ENCODE measurements at regions not wholly inside any gene's neighbourhood (a gene's known extent, or its start where the extent isn't known, plus 50 kb on each side); places are given as distances from the start of the nearest gene placed in this dataset.

- Histone ChIP-seq H3K4me3 (no peak overlapping the region), H3K9me3 (no peaks in the 10 kb centered on the region), H3K36me3 (no peaks in the 10 kb centered on the region), H3K27me3 (no peaks in the 10 kb centered on the region)
- no peak for DNase-seq
These were observed 185.8 kb upstream of the RMST start for GRCh38 chr12:97276661-97277429.

- H3K9me3 ChIP-seq = no peaks in the 10 kb centered on the region
- DNase-seq = no peak
These were observed 179.3 kb upstream of the RMST start for GRCh38 chr12:97283297-97283696.

GRCh38 chr12:97288531-97288930 lies 174.1 kb upstream of the RMST start:
- H3K36me3 ChIP-seq = no peaks in the 10 kb centered on the region
- no peak for DNase-seq
- H3K9me3 ChIP-seq = no peaks in the 10 kb centered on the region
- no peaks in the 10 kb centered on the region for H3K27me3 ChIP-seq
- no peak overlapping the region for H3K4me3 ChIP-seq

More at GRCh38 chr12:97283297-97283696, 179.3 kb upstream of the RMST start:
- Histone ChIP-seq H3K27me3 (no peaks in the 10 kb centered on the region), H3K4me3 (no peak overlapping the region), H3K36me3 (no peaks in the 10 kb centered on the region)

- Histone ChIP-seq H3K4me3 (no peak overlapping the region), H3K36me3 (no peaks in the 10 kb centered on the region), H3K27me3 (no peaks in the 10 kb centered on the region), H3K9me3 (no peaks in the 10 kb centered on the region)
- no peak for DNase-seq
These were observed 170.0 kb upstream of the RMST start for GRCh38 chr12:97292588-97292987.

- DNase-seq = no peak
- H3K9me3 ChIP-seq = no peaks in the 10 kb centered on the region
- no peak overlapping the region for H3K4me3 ChIP-seq
- no peaks in the 10 kb centered on the region for H3K27me3 ChIP-seq
- H3K36me3 ChIP-seq = no peaks in the 10 kb centered on the region
These were observed 169.1 kb upstream of the RMST start for GRCh38 chr12:97293541-97293940.

- Histone ChIP-seq H3K27me3 (no peaks in the 10 kb centered on the region), H3K4me3 (no peak overlapping the region), H3K9me3 (no peaks in the 10 kb centered on the region), H3K36me3 (no peaks in the 10 kb centered on the region)
- no peak for DNase-seq
These were observed 162.8 kb upstream of the RMST start for GRCh38 chr12:97299847-97300246.

GRCh38 chr12:97300431-97300830 lies 162.2 kb upstream of the RMST start:
- no peak for DNase-seq
- no peaks in the 10 kb centered on the region for H3K36me3 ChIP-seq
- no peaks in the 10 kb centered on the region for H3K27me3 ChIP-seq
- H3K9me3 ChIP-seq = no peaks in the 10 kb centered on the region
- no peak overlapping the region for H3K4me3 ChIP-seq

GRCh38 chr12:97300891-97301290 lies 161.7 kb upstream of the RMST start:
- no peak overlapping the region for H3K4me3 ChIP-seq
- H3K9me3 ChIP-seq = no peaks in the 10 kb centered on the region
- no peaks in the 10 kb centered on the region for H3K27me3 ChIP-seq
- DNase-seq = no peak
- H3K36me3 ChIP-seq = no peaks in the 10 kb centered on the region

GRCh38 chr12:97301576-97301975 lies 161.0 kb upstream of the RMST start:
- Histone ChIP-seq H3K27me3 (no peaks in the 10 kb centered on the region), H3K9me3 (no peaks in the 10 kb centered on the region), H3K4me3 (no peak overlapping the region), H3K36me3 (no peaks in the 10 kb centered on the region)
- DNase-seq = no peak

- Histone ChIP-seq H3K27me3 (peaks cover 9% of the 10 kb centered on the region; the same call in 1 of the 2 replicates), H3K36me3 (no peaks in the 10 kb centered on the region), H3K4me3 (no peak overlapping the region), H3K9me3 (no peaks in the 10 kb centered on the region)
- DNase-seq = no peak
These were observed 157.0 kb upstream of the RMST start for GRCh38 chr12:97305651-97306050.

- H3K4me3 ChIP-seq = no peak overlapping the region
These were observed 156.5 kb upstream of the RMST start for GRCh38 chr12:97306147-97306546.

GRCh38 chr12:97308576-97309198 lies 153.9 kb upstream of the RMST start:
- H3K4me3 ChIP-seq = no peak overlapping the region
- H3K36me3 ChIP-seq = no peaks in the 10 kb centered on the region
- peaks cover 9% of the 10 kb centered on the region; the same call in 1 of the 2 replicates for H3K27me3 ChIP-seq
- DNase-seq = no peak
- no peaks in the 10 kb centered on the region for H3K9me3 ChIP-seq

More at GRCh38 chr12:97306147-97306546, 156.5 kb upstream of the RMST start:
- no peaks in the 10 kb centered on the region for H3K36me3 ChIP-seq
- no peaks in the 10 kb centered on the region for H3K9me3 ChIP-seq
- no peak for DNase-seq
- peaks cover 9% of the 10 kb centered on the region; the same call in 1 of the 2 replicates for H3K27me3 ChIP-seq

GRCh38 chr12:97309921-97310320 lies 152.7 kb upstream of the RMST start:
- Histone ChIP-seq H3K9me3 (no peaks in the 10 kb centered on the region), H3K4me3 (no peak overlapping the region), H3K36me3 (no peaks in the 10 kb centered on the region), H3K27me3 (peaks cover 9% of the 10 kb centered on the region; the same call in 1 of the 2 replicates)
- DNase-seq = no peak

- DNase-seq = no peak
- no peak overlapping the region for H3K4me3 ChIP-seq
- no peaks in the 10 kb centered on the region for H3K9me3 ChIP-seq
- H3K27me3 ChIP-seq = peaks cover 12% of the 10 kb centered on the region; the same call in 1 of the 2 replicates
- no peaks in the 10 kb centered on the region for H3K36me3 ChIP-seq
These were observed 150.0 kb upstream of the RMST start for GRCh38 chr12:97312570-97313135.

GRCh38 chr12:97313471-97314190 lies 149.0 kb upstream of the RMST start:
- Histone ChIP-seq H3K9me3 (no peaks in the 10 kb centered on the region), H3K36me3 (no peaks in the 10 kb centered on the region), H3K27me3 (peaks cover 12% of the 10 kb centered on the region; the same call in 1 of the 2 replicates), H3K4me3 (no peak overlapping the region)
- no peak for DNase-seq

- H3K36me3 ChIP-seq = no peaks in the 10 kb centered on the region
- no peaks in the 10 kb centered on the region for H3K9me3 ChIP-seq
- no peak overlapping the region for H3K4me3 ChIP-seq
- DNase-seq = no peak
- H3K27me3 ChIP-seq = 0 out of 2 replicates have a peak, but pooled peaks cover 3% of the 10 kb centered on the region
These were observed 146.3 kb upstream of the RMST start for GRCh38 chr12:97316321-97316720.

- Histone ChIP-seq H3K4me3 (no peak overlapping the region), H3K9me3 (no peaks in the 10 kb centered on the region), H3K36me3 (no peaks in the 10 kb centered on the region), H3K27me3 (0 out of 2 replicates have a peak, but pooled peaks cover 3% of the 10 kb centered on the region)
- no peak for DNase-seq
These were observed 141.0 kb upstream of the RMST start for GRCh38 chr12:97321621-97322020.
